ENCODE measurements at regions not wholly inside any gene's neighbourhood (a gene's known extent, or its start where the extent isn't known, plus 50 kb on each side); places are given as distances from the start of the nearest gene placed in this dataset.

DNA sequence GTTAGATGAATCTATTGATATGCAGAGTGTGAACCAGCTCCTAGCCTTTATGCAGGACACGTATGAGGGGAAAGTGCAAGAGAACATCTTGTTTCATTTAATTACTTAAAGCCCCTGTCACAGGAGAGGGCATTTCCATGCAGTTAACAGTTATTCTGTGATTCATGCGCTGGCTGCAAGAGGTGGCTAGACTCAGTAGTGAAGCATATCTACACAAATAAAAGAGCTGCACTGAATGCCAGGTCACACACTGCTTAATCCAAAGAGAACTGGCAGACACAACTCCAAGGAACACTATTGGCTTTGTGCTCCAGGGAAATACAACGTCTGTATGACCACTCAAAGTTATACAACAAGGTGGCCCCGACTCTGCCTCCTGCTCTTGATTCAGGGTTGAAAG is 394.1 kb downstream of the C12orf75 start:
- TF ChIP-seq, protein P1, sequence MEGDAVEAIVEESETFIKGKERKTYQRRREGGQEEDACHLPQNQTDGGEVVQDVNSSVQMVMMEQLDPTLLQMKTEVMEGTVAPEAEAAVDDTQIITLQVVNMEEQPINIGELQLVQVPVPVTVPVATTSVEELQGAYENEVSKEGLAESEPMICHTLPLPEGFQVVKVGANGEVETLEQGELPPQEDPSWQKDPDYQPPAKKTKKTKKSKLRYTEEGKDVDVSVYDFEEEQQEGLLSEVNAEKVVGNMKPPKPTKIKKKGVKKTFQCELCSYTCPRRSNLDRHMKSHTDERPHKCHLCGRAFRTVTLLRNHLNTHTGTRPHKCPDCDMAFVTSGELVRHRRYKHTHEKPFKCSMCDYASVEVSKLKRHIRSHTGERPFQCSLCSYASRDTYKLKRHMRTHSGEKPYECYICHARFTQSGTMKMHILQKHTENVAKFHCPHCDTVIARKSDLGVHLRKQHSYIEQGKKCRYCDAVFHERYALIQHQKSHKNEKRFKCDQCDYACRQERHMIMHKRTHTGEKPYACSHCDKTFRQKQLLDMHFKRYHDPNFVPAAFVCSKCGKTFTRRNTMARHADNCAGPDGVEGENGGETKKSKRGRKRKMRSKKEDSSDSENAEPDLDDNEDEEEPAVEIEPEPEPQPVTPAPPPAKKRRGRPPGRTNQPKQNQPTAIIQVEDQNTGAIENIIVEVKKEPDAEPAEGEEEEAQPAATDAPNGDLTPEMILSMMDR (IDR thresholded peaks at IDR 0.05), result no peak
- TF ChIP-seq POLR2A (IDR thresholded peaks at IDR 0.05), result no peak
- no peak for TF ChIP-seq POLR2AphosphoS5 (IDR thresholded peaks at IDR 0.05)

Measured in upper lobe of left lung (tissue), 4 donors.